H9 (cell line): ENCODE measurements at regions not wholly inside any gene's neighbourhood (a gene's known extent, or its start where the extent isn't known, plus 50 kb on each side); places are given as distances from the start of the nearest gene placed in this dataset.

Source experiments
- DNase-seq: peaks from one replicate; pipeline ENCODE4 v3.0.0-alpha.2; 2017
- H2AFZ ChIP-seq: one replicate; pipeline ENCODE4 v1.6.1; 2013; ENCODE audit warnings: mild to moderate bottlenecking, low read length, control low read depth, moderate library complexity
- H2AK5ac ChIP-seq: 2 replicates; pipeline ENCODE4 v1.6.1; 2013; ENCODE audit warnings: low read length, control low read depth, mixed read lengths; ENCODE audit not compliant: insufficient read length
- H2BK120ac ChIP-seq: one replicate; pipeline ENCODE4 v1.6.1; 2013; ENCODE audit warnings: low read depth, mild to moderate bottlenecking, low read length, control low read depth, inconsistent platforms; ENCODE audit not compliant: poor library complexity, severe bottlenecking
- H2BK12ac ChIP-seq: 2 replicates; pipeline ENCODE4 v1.6.1; 2013; ENCODE audit warnings: low read length, control low read depth, mixed read lengths, low read depth; ENCODE audit not compliant: insufficient read length
- H2BK15ac ChIP-seq: 2 replicates; pipeline ENCODE4 v1.6.1; 2013; ENCODE audit warnings: low read depth, low read length, control low read depth
- H2BK20ac ChIP-seq: one replicate; pipeline ENCODE4 v1.6.1; 2013; ENCODE audit warnings: low read depth, mild to moderate bottlenecking, low read length, control low read depth, inconsistent platforms; ENCODE audit not compliant: poor library complexity, severe bottlenecking
- H2BK5ac ChIP-seq: 2 replicates; pipeline ENCODE4 v1.6.1; 2013; ENCODE audit warnings: low read length, control low read depth, mixed read lengths; ENCODE audit not compliant: insufficient read length
- H3K14ac ChIP-seq: 2 replicates; pipeline ENCODE4 v1.6.1; 2013; ENCODE audit warnings: low read length, control low read depth; ENCODE audit not compliant: insufficient read depth
- H3K18ac ChIP-seq: 2 replicates; pipeline ENCODE4 v1.6.1; 2013; ENCODE audit warnings: low read depth, mild to moderate bottlenecking, mixed read lengths, low read length, control low read depth; ENCODE audit not compliant: insufficient read length
- H3K23ac ChIP-seq: 2 replicates; pipeline ENCODE4 v1.6.1; 2013; ENCODE audit warnings: low read length, control low read depth, mixed read lengths, low read depth; ENCODE audit not compliant: insufficient read length
- H3K23me2 ChIP-seq: 2 replicates; pipeline ENCODE4 v1.6.1; 2013; ENCODE audit warnings: low read depth, mild to moderate bottlenecking, mixed read lengths, low read length, control low read depth; ENCODE audit not compliant: insufficient read length, poor library complexity, severe bottlenecking
- H3K27ac ChIP-seq: 2 replicates; pipeline ENCODE4 v1.5.1; 2013; ENCODE audit warnings: low read length, control low read depth, mixed read lengths, low read depth; ENCODE audit not compliant: insufficient read length
- H3K27me3 ChIP-seq: 2 replicates; pipeline ENCODE4 v1.6.1; 2013; ENCODE audit warnings: low read length, control low read depth, inconsistent platforms; ENCODE audit not compliant: insufficient read depth
- H3K4ac ChIP-seq: 2 replicates; pipeline ENCODE4 v1.6.1; 2013; ENCODE audit warnings: low read depth, mild to moderate bottlenecking, control low read depth, inconsistent platforms, low read length, moderate library complexity
- H3K4me1 ChIP-seq: 2 replicates; pipeline ENCODE4 v1.6.1; 2013; ENCODE audit warnings: low read length, control low read depth, inconsistent platforms; ENCODE audit not compliant: insufficient read depth
- H3K4me2 ChIP-seq: 2 replicates; pipeline ENCODE4 v1.6.1; 2013; ENCODE audit warnings: low read length, control low read depth, mixed read lengths; ENCODE audit not compliant: insufficient read length, insufficient read depth
- H3K56ac ChIP-seq: 2 replicates; pipeline ENCODE4 v1.6.1; 2013; ENCODE audit warnings: low read depth, mild to moderate bottlenecking, mixed read lengths, low read length, control low read depth; ENCODE audit not compliant: insufficient read length
- H3K79me1 ChIP-seq: 2 replicates; pipeline ENCODE4 v1.6.1; 2013; ENCODE audit warnings: low read depth, mild to moderate bottlenecking, moderate library complexity, low read length, control low read depth, inconsistent platforms; ENCODE audit not compliant: insufficient read depth, poor library complexity, severe bottlenecking
- H3K79me2 ChIP-seq: 2 replicates; pipeline ENCODE4 v1.6.1; 2013; ENCODE audit warnings: low read length, control low read depth, inconsistent platforms; ENCODE audit not compliant: insufficient read depth
- H3K9ac ChIP-seq: 2 replicates; pipeline ENCODE4 v1.6.1; 2013; ENCODE audit warnings: low read length, control low read depth, mixed read lengths; ENCODE audit not compliant: insufficient read length; ENCODE audit errors: extremely low read depth
- H3K9me3 ChIP-seq: one replicate; pipeline ENCODE4 v1.6.1; 2013; ENCODE audit warnings: low read depth, low read length, inconsistent platforms; ENCODE audit not compliant: control insufficient read depth
- H3T11ph ChIP-seq: one replicate; pipeline ENCODE4 v1.6.1; 2013; ENCODE audit warnings: mild to moderate bottlenecking, low read length, control low read depth, inconsistent platforms
- H4K20me1 ChIP-seq: one replicate; pipeline ENCODE4 v1.6.1; 2013; ENCODE audit not compliant: control insufficient read depth, insufficient read length, insufficient read depth
- H4K5ac ChIP-seq: 2 replicates; pipeline ENCODE4 v1.6.1; 2013; ENCODE audit warnings: low read depth, mild to moderate bottlenecking, mixed read lengths, low read length, control low read depth; ENCODE audit not compliant: insufficient read length
- H4K8ac ChIP-seq: replicated peaks from 2 replicates; pipeline ENCODE4 v1.6.1; 2013; ENCODE audit warnings: low read length, control low read depth, mixed read lengths, low read depth; ENCODE audit not compliant: insufficient read length
- H4K91ac ChIP-seq: 2 replicates; pipeline ENCODE4 v1.6.1; 2013; ENCODE audit warnings: low read depth, mild to moderate bottlenecking, moderate library complexity, mixed read lengths, low read length, control low read depth; ENCODE audit not compliant: insufficient read length
- H3K27ac Mint-ChIP-seq, 3 experiments: 2 replicates in 2 of 3; 3 replicates in 1 of 3; pipeline ENCODE4 v1.8.0; 2020 to 2021; ENCODE audit warnings: mixed read lengths in 3 of 3, mild to moderate bottlenecking in 1 of 3, moderate library complexity in 1 of 3
- H3K27me3 Mint-ChIP-seq: 2 replicates; pipeline ENCODE4 v1.8.0; 2021; ENCODE audit warnings: low read depth, mild to moderate bottlenecking, moderate library complexity, mixed read lengths
- H3K36me3 Mint-ChIP-seq, 3 experiments: 2 replicates in 2 of 3; 3 replicates in 1 of 3; pipeline ENCODE4 v1.8.0; 2020 to 2021; ENCODE audit warnings: low read depth in 3 of 3, mixed read lengths in 3 of 3; ENCODE audit not compliant: insufficient read depth in 1 of 3
- H3K4me1 Mint-ChIP-seq, 2 experiments: 2 replicates each; pipeline ENCODE4 v1.8.0; 2020; ENCODE audit warnings: mixed read lengths in 2 of 2
- H3K4me3 Mint-ChIP-seq, 2 experiments: 2 replicates in 1 of 2; 3 replicates in 1 of 2; pipeline ENCODE4 v1.8.0; 2020 to 2021; ENCODE audit warnings: mild to moderate bottlenecking in 2 of 2, mixed read lengths in 2 of 2, moderate library complexity in 1 of 2
- H3K9me3 Mint-ChIP-seq, 2 experiments: 2 replicates in 1 of 2; 3 replicates in 1 of 2; pipeline ENCODE4 v1.8.0; 2020; ENCODE audit warnings: mild to moderate bottlenecking in 2 of 2, mixed read lengths in 2 of 2, moderate library complexity in 1 of 2
- WGBS: extraction: QIAGEN DNeasy Blood & Tissue Kit; methylation state at CpG from one replicate; pipeline ENCODE4 v1.1.7; 2013; ENCODE audit warnings: missing lambda C conversion rate, low lambda C conversion rate, mixed read lengths; ENCODE audit not compliant: insufficient read length; ENCODE audit errors: extremely low coverage; 5-methylcytosine and 5-hydroxymethylcytosine counted together
- TF ChIP-seq, protein P1 (sequence below): fragments of 200-600 bp; sonication (generic); conservative IDR thresholded peaks from 3 replicates; pipeline ENCODE4 v1.8.0; 2021; ENCODE audit warnings: antibody characterized with exemption, mild to moderate bottlenecking

GRCh38 chr14:84520711-84521338 lies 1009.1 kb upstream of the FLRT2 start:
- Mint-ChIP-seq H3K36me3 (peaks cover 0 to 3% (median 0%) of the 10 kb centered on the region in 3 experiments; a peak in 1 of 7 replicates), H3K4me3 (no peak overlapping the region), H3K27me3 (no peaks in the 10 kb centered on the region), H3K9me3 (no peaks in the 10 kb centered on the region), H3K4me1 (no peaks in the 10 kb centered on the region), H3K27ac (no peak overlapping the region)
- no peak overlapping the region for H2AK5ac ChIP-seq
- no peak overlapping the region for H2BK20ac ChIP-seq
- no peaks in the 10 kb centered on the region for H3K4me1 ChIP-seq
- TF ChIP-seq, protein P1, sequence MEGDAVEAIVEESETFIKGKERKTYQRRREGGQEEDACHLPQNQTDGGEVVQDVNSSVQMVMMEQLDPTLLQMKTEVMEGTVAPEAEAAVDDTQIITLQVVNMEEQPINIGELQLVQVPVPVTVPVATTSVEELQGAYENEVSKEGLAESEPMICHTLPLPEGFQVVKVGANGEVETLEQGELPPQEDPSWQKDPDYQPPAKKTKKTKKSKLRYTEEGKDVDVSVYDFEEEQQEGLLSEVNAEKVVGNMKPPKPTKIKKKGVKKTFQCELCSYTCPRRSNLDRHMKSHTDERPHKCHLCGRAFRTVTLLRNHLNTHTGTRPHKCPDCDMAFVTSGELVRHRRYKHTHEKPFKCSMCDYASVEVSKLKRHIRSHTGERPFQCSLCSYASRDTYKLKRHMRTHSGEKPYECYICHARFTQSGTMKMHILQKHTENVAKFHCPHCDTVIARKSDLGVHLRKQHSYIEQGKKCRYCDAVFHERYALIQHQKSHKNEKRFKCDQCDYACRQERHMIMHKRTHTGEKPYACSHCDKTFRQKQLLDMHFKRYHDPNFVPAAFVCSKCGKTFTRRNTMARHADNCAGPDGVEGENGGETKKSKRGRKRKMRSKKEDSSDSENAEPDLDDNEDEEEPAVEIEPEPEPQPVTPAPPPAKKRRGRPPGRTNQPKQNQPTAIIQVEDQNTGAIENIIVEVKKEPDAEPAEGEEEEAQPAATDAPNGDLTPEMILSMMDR: no peak
- H4K20me1 ChIP-seq: no peaks in the 10 kb centered on the region
- H4K91ac ChIP-seq: no peak overlapping the region
- DNase-seq: no peak
- no peak overlapping the region for H2AFZ ChIP-seq
- H3K79me2 ChIP-seq: no peaks in the 10 kb centered on the region
- no peak overlapping the region for H3T11ph ChIP-seq
- no peak overlapping the region for H3K14ac ChIP-seq
- no peak overlapping the region for H3K23ac ChIP-seq
- no peak overlapping the region for H2BK120ac ChIP-seq
- H3K79me1 ChIP-seq: no peaks in the 10 kb centered on the region
- no peak overlapping the region for H2BK5ac ChIP-seq
- WGBS: no CpG with 5 or more reads among the region's 1 CpG
- H3K9ac ChIP-seq: no peak overlapping the region
- no peak overlapping the region for H3K56ac ChIP-seq
- H3K9me3 ChIP-seq: no peaks in the 10 kb centered on the region
- H3K23me2 ChIP-seq: no peaks in the 10 kb centered on the region
- no peak overlapping the region for H2BK12ac ChIP-seq
- no peaks in the 10 kb centered on the region for H3K27me3 ChIP-seq
- no peak overlapping the region for H2BK15ac ChIP-seq
- no peak overlapping the region for H3K18ac ChIP-seq
- H3K4me2 ChIP-seq: no peak overlapping the region
- H4K8ac ChIP-seq: no peak overlapping the region
- no peak overlapping the region for H3K4ac ChIP-seq
- H4K5ac ChIP-seq: no peak overlapping the region
- no peak overlapping the region for H3K27ac ChIP-seq
